Tibial artery (tissue), 4 donors: ENCODE measurements at regions not wholly inside any gene's neighbourhood (a gene's known extent, or its start where the extent isn't known, plus 50 kb on each side); places are given as distances from the start of the nearest gene placed in this dataset.

Experiments
- DNase-seq, 2 donors: peaks; one replicate each; pipeline ENCODE4 v3.0.0-alpha.2; 2019
- H3K27ac ChIP-seq, 2 donors: fragments of 200-600 bp; sonication (generic) in 1 of 2; 1 replicate in 1 of 2; 2 replicates in 1 of 2; pipeline ENCODE4 v1.5.1; 2018 to 2019; ENCODE audit warnings: mild to moderate bottlenecking in 1 of 2
- H3K27me3 ChIP-seq, 2 donors: fragments of 200-600 bp; sonication (generic) in 1 of 2; one replicate each; pipeline versions ENCODE4 v1.5.1 to v1.6.0; 2016 to 2019
- H3K36me3 ChIP-seq, 3 donors: fragments of 200-600 bp; sonication (generic) in 2 of 3; one replicate each; pipeline ENCODE4 v1.5.1; 2016 to 2019; ENCODE audit warnings: mild to moderate bottlenecking in 2 of 3
- H3K4me1 ChIP-seq, 4 donors: fragments of 200-600 bp; sonication (generic) in 2 of 4; 1 replicate in 3 of 4; 2 replicates in 1 of 4; pipeline ENCODE4 v1.5.1; 2016 to 2019
- H3K4me3 ChIP-seq, 2 donors: fragments of 200-600 bp; sonication (generic) in 1 of 2; 1 replicate in 1 of 2; 2 replicates in 1 of 2; pipeline ENCODE4 v1.5.1; 2018 to 2019; ENCODE audit warnings: mild to moderate bottlenecking in 2 of 2
- H3K9me3 ChIP-seq, 3 donors: fragments of 200-600 bp; sonication (generic) in 1 of 3; one replicate each; pipeline ENCODE4 v1.5.1; 2016 to 2019
- intact Hi-C: fragments of 100-400 bp; cut with DNase I; formaldehyde crosslinking; loops from one replicate; pipeline ENCODE4 v1.15.0; 2023; ENCODE audit warnings: low total_unique reads
- TF ChIP-seq, protein P1 (sequence below), 2 experiments: fragments of 200-600 bp in 1 of 2; fragments of 450-650 bp in 1 of 2; IDR thresholded peaks; one replicate each; pipeline ENCODE4 v1.5.1; 2017 to 2019; ENCODE audit warnings: antibody characterized with exemption in 2 of 2, mild to moderate bottlenecking in 1 of 2, moderate library complexity in 1 of 2

DNA sequence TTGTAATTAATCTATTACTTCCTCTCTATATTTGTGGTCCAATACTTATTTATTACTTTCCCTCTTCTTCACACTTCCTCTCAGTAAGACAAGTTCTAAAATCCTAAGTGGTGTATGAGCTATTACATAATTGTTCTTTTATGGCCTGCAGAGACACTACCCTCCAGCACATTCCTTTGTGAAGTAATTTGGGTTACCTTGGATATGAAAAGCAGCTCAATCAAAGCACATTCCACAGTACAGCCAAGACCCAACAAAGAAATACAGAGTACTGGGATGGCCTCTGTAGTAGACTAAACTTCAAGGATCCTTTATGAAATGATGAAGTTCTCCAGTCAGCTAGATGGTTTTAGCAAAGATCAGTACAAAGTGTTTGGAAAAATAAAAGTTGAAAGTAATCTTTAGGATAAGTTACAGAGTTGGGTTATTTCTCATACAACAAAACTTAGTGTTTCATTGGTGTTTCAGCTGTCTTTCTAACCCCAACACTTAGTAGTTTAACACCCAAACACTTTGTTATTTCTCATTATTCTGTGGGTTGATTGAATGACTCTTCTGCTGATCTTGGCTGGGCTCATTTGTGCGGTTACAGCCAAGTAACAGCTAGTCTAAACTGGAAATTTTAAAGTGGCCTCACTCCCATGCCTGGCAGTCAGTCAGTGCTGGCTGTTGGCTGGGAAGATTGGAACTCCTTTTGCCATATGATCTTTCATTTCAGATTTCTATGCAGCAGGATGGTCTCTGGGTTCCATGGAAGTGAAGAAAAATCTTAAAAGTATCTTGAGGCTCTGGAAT is 161.5 kb upstream of the POU3F2 start:
- TF ChIP-seq, protein P1, sequence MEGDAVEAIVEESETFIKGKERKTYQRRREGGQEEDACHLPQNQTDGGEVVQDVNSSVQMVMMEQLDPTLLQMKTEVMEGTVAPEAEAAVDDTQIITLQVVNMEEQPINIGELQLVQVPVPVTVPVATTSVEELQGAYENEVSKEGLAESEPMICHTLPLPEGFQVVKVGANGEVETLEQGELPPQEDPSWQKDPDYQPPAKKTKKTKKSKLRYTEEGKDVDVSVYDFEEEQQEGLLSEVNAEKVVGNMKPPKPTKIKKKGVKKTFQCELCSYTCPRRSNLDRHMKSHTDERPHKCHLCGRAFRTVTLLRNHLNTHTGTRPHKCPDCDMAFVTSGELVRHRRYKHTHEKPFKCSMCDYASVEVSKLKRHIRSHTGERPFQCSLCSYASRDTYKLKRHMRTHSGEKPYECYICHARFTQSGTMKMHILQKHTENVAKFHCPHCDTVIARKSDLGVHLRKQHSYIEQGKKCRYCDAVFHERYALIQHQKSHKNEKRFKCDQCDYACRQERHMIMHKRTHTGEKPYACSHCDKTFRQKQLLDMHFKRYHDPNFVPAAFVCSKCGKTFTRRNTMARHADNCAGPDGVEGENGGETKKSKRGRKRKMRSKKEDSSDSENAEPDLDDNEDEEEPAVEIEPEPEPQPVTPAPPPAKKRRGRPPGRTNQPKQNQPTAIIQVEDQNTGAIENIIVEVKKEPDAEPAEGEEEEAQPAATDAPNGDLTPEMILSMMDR (IDR thresholded peaks at IDR 0.05), result no peak
- H3K36me3 ChIP-seq, result no peaks in the 10 kb centered on the region
- no peaks in the 10 kb centered on the region for H3K9me3 ChIP-seq
- no peak overlapping the region for H3K27ac ChIP-seq
- no peak for DNase-seq
- H3K4me3 ChIP-seq, result no peak overlapping the region
- intact Hi-C loops, result no loop called here
- H3K27me3 ChIP-seq, result no peaks in the 10 kb centered on the region
- H3K4me1 ChIP-seq, result no peaks in the 10 kb centered on the region

GRCh38 chr6:98678481-98678880 is 155.9 kb upstream of the POU3F2 start:
- DNase-seq, result no peak

DNA sequence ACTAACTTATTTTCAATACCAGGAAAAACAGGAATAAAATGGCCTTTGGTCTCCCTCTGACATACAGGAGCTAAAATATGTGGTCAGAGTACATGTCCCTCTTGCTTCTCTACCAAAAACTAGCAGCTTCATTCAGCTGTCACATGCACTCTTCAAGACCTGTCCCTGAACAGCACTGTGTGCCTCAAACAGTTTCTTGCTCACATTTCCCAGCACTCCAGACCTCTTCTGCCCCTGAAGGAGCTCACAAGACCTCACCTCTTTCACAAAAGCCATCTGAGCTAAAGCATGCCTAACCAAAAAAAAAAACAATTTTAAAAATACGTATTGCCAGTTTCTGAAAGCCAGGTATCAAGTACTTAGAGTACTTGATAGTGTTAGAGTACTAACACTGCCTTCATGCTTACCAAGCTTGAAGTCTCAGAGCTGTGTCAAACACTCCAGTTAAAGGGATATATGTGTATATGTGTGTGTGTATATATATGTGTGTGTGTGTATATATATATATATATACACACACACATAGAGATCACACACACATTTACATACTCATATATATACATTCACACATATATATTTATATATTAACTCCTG is 148.3 kb upstream of the POU3F2 start:
- Histone ChIP-seq H3K9me3 (no peaks in the 10 kb centered on the region), H3K27me3 (peaks cover 0 to 3% of the 10 kb centered on the region in 2 donors), H3K36me3 (no peaks in the 10 kb centered on the region), H3K4me1 (no peaks in the 10 kb centered on the region), H3K27ac (no peak overlapping the region), H3K4me3 (no peak overlapping the region)
- no peak for DNase-seq
- TF ChIP-seq, protein P1 (IDR thresholded peaks at IDR 0.05), result no peak
- intact Hi-C loops, result no loop called here

More at GRCh38 chr6:98678481-98678880, 155.9 kb upstream of the POU3F2 start:
- TF ChIP-seq, protein P1 (IDR thresholded peaks at IDR 0.05), result no peak
- Histone ChIP-seq H3K36me3 (no peaks in the 10 kb centered on the region), H3K4me3 (no peak overlapping the region), H3K4me1 (no peaks in the 10 kb centered on the region), H3K9me3 (no peaks in the 10 kb centered on the region), H3K27ac (no peak overlapping the region), H3K27me3 (no peaks in the 10 kb centered on the region)
- intact Hi-C loops, result no loop called here

DNA sequence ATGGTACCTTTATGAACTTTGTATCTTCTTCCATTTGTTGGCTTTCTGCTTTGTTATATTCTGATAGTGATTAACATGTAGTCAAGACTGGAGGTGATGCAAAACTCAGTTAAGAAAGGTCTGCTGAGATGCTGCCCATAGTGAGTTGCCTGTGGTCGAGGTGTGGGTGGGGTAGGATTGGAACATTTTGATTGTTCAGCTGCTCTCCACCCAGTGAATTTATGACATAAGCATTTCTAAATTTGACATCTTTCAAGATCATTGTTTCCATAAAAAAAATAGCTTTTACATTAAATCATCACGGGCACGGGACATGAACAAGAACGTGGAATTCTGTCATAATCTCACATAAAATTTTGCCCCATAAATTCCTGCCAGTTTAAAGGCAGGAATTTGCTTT is 146.6 kb upstream of the POU3F2 start:
- intact Hi-C loops, result loop anchor here (2.0 kb wide), 1 partner anchor 35 kb away; no protein-coding TSS in a partner anchor

GRCh38 chr6:98695091-98695801 is 139.1 kb upstream of the POU3F2 start:
- H3K4me1 ChIP-seq, result no peaks in the 10 kb centered on the region
- TF ChIP-seq, protein P1 (IDR thresholded peaks at IDR 0.05), result no peak
- no peaks in the 10 kb centered on the region for H3K36me3 ChIP-seq
- no peak overlapping the region for H3K4me3 ChIP-seq
- H3K27ac ChIP-seq, result no peak overlapping the region
- no peaks in the 10 kb centered on the region for H3K9me3 ChIP-seq
- intact Hi-C loops, result no loop called here
- no peak for DNase-seq
- H3K27me3 ChIP-seq, result no peaks in the 10 kb centered on the region

More for the DNA sequence above, 146.6 kb upstream of the POU3F2 start:
- Histone ChIP-seq H3K36me3 (no peaks in the 10 kb centered on the region), H3K27ac (no peak overlapping the region), H3K4me1 (no peaks in the 10 kb centered on the region), H3K4me3 (no peak overlapping the region), H3K9me3 (no peaks in the 10 kb centered on the region), H3K27me3 (peaks cover 0 to 3% of the 10 kb centered on the region in 2 donors)
- TF ChIP-seq, protein P1 (IDR thresholded peaks at IDR 0.05), result no peak
- DNase-seq, result no peak
